ENCODE measurements at regions not wholly inside any gene's neighbourhood (a gene's known extent, or its start where the extent isn't known, plus 50 kb on each side); places are given as distances from the start of the nearest gene placed in this dataset.

DNA sequence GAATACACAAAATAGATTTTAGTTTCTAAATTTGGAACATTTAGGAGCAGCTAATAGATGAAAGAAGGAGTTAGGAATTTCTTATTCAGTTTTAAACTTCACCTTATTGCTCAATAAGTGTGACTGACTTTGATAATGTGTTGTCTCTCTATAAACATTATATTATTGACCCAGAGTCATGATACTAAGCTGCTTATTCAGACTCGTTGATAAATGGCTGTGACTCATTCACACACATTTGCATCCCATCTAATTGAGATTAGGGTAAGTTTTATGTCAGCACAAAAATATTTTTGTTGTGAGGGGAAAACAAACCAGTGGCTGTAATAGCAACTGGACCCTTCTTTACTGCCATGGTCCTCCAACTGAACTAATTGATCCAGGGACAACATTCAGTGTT lies 137.6 kb downstream of the GOLIM4 start:
- no peaks in the 10 kb centered on the region for H3K9me3 ChIP-seq (ENCODE audit: control insufficient read depth in 2 of 2, insufficient read depth in 1 of 2, low read length in 1 of 2)
- H3K4me3 ChIP-seq (ENCODE audit: low read length in 2 of 2) = no peak overlapping the region
- H3K4me1 ChIP-seq (ENCODE audit: control insufficient read depth in 2 of 2, insufficient read depth in 2 of 2, low read length in 2 of 2) = no peaks in the 10 kb centered on the region
- no peak for DNase-seq (ENCODE audit: low read depth in 6 of 9, low spot score in 9 of 9)
- WGBS = 92% methylated on average over 1 of the region's 1 CpG
- H3K27ac ChIP-seq (ENCODE audit: low read depth in 1 of 2, low read length in 1 of 2) = no peak overlapping the region
- no peaks in the 10 kb centered on the region for H3K27me3 ChIP-seq (ENCODE audit: control insufficient read depth in 2 of 2, insufficient read depth in 1 of 2, low read length in 1 of 2)
- no peaks in the 10 kb centered on the region for H3K36me3 ChIP-seq (ENCODE audit: control insufficient read depth in 2 of 2, insufficient read depth in 2 of 2, low read length in 1 of 2)

DNA sequence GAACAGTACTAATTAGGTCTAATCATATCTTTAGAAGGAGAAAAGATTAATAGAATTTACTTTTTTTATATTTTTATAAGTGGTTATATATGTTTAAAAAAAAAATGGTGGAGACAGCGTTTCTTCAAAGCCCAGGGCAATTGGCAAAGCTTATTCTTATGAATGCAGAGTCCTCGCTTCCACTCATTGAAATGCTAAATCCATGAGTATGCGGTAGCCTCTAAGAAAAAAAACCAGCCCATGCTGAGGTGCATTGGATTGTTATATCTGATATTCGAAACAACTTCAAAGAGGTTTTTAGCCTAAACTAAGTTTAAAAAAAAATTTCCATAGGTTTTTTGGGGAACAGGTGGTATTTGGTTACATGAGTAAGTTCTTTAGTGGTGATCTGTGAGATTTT lies 142.8 kb downstream of the GOLIM4 start:
- Histone ChIP-seq H3K36me3 (ENCODE audit: control insufficient read depth in 2 of 2, insufficient read depth in 2 of 2, low read length in 1 of 2) (no peaks in the 10 kb centered on the region), H3K4me1 (ENCODE audit: control insufficient read depth in 2 of 2, insufficient read depth in 2 of 2, low read length in 2 of 2) (no peaks in the 10 kb centered on the region), H3K4me3 (ENCODE audit: low read length in 2 of 2) (no peak overlapping the region), H3K9me3 (ENCODE audit: control insufficient read depth in 2 of 2, insufficient read depth in 1 of 2, low read length in 1 of 2) (no peaks in the 10 kb centered on the region), H3K27me3 (ENCODE audit: control insufficient read depth in 2 of 2, insufficient read depth in 1 of 2, low read length in 1 of 2) (no peaks in the 10 kb centered on the region), H3K27ac (ENCODE audit: low read depth in 1 of 2, low read length in 1 of 2) (no peak overlapping the region)
- DNase-seq (ENCODE audit: low read depth in 6 of 9, low spot score in 9 of 9) = no peak
- WGBS = 95% methylated on average over 4 of the region's 4 CpGs

GRCh38 chr3:167950212-167950611 lies 145.5 kb downstream of the GOLIM4 start:
- DNase-seq (ENCODE audit: low read depth in 6 of 9, low spot score in 9 of 9) = no peak
- H3K9me3 ChIP-seq (ENCODE audit: control insufficient read depth in 2 of 2, insufficient read depth in 1 of 2, low read length in 1 of 2) = no peaks in the 10 kb centered on the region
- no peaks in the 10 kb centered on the region for H3K4me1 ChIP-seq (ENCODE audit: control insufficient read depth in 2 of 2, insufficient read depth in 2 of 2, low read length in 2 of 2)
- H3K4me3 ChIP-seq (ENCODE audit: low read length in 2 of 2) = no peak overlapping the region
- 96% methylated on average over 5 of the region's 5 CpGs for WGBS
- H3K27ac ChIP-seq (ENCODE audit: low read depth in 1 of 2, low read length in 1 of 2) = no peak overlapping the region
- no peaks in the 10 kb centered on the region for H3K36me3 ChIP-seq (ENCODE audit: control insufficient read depth in 2 of 2, insufficient read depth in 2 of 2, low read length in 1 of 2)
- H3K27me3 ChIP-seq (ENCODE audit: control insufficient read depth in 2 of 2, insufficient read depth in 1 of 2, low read length in 1 of 2) = no peaks in the 10 kb centered on the region

DNA sequence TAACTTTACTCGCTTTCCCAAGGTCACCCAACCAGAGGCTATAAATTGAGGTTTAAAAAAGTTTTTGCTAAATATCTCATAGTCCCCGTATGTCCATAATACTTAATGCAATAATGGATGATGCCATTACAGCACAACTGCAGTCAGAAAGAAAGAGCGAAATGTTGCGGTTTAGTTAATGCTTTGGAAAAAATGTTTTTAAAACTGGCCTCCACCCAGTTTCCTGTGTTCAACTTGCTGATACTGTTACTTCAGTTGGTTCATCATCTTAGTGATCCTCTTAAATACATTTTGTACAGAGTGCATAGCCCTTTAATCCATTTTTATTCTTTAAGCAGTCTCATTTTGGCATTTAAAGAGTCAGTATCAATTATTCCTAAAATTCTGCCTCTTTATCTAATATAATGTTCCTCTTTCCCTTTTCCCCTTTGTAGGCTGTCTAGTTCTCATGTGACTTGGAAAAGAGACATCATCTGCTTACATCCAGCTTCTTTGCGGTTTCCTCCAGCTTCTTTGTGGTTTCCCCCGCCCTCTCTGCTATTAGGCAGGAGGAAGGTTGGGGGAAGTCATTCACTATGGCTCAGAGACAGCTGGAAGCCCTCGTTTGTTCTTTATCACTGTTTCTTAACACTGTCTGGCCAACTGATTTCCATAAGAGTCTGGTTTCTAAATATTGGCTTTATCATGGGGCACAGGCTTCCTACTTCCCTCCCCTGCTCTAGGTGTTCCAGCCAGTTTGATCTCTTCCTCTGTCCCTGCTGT lies 154.3 kb downstream of the GOLIM4 start:
- Histone ChIP-seq H3K4me3 (ENCODE audit: low read length in 2 of 2) (no peak overlapping the region), H3K27me3 (ENCODE audit: control insufficient read depth in 2 of 2, insufficient read depth in 1 of 2, low read length in 1 of 2) (no peaks in the 10 kb centered on the region), H3K4me1 (ENCODE audit: control insufficient read depth in 2 of 2, insufficient read depth in 2 of 2, low read length in 2 of 2) (no peaks in the 10 kb centered on the region), H3K36me3 (ENCODE audit: control insufficient read depth in 2 of 2, insufficient read depth in 2 of 2, low read length in 1 of 2) (no peaks in the 10 kb centered on the region), H3K9me3 (ENCODE audit: control insufficient read depth in 2 of 2, insufficient read depth in 1 of 2, low read length in 1 of 2) (no peaks in the 10 kb centered on the region), H3K27ac (ENCODE audit: low read depth in 1 of 2, low read length in 1 of 2) (no peak overlapping the region)
- WGBS = 16% methylated on average over 7 of the region's 7 CpGs
- DNase-seq (ENCODE audit: low read depth in 6 of 9, low spot score in 9 of 9) = peak in 2 of 9 donors; percentile 3 to 24

DNA sequence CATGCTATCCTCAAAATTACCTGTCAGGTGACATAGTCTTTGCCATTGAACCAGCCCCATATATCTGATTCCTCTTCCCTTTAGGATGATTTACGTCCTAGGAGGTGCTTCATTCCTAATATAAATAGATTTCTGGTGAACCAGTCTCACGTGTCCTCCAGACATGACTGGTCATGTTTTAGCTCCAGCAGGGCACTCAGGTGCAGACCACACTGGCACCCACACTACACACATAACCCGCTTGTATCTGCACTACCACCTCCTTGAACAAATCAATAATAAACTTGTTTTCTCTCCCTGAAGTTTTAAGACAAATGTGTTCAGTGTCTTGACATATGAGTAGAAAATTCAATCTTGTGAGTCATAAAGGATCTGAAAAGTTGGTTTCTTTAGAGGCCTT lies 155.5 kb downstream of the GOLIM4 start:
- no peaks in the 10 kb centered on the region for H3K9me3 ChIP-seq (ENCODE audit: control insufficient read depth in 2 of 2, insufficient read depth in 1 of 2, low read length in 1 of 2)
- no peaks in the 10 kb centered on the region for H3K36me3 ChIP-seq (ENCODE audit: control insufficient read depth in 2 of 2, insufficient read depth in 2 of 2, low read length in 1 of 2)
- DNase-seq (ENCODE audit: low read depth in 6 of 9, low spot score in 9 of 9) = no peak
- H3K27me3 ChIP-seq (ENCODE audit: control insufficient read depth in 2 of 2, insufficient read depth in 1 of 2, low read length in 1 of 2) = no peaks in the 10 kb centered on the region
- H3K4me1 ChIP-seq (ENCODE audit: control insufficient read depth in 2 of 2, insufficient read depth in 2 of 2, low read length in 2 of 2) = no peaks in the 10 kb centered on the region
- H3K27ac ChIP-seq (ENCODE audit: low read depth in 1 of 2, low read length in 1 of 2) = no peak overlapping the region
- no peak overlapping the region for H3K4me3 ChIP-seq (ENCODE audit: low read length in 2 of 2)
- 91% methylated on average over 3 of the region's 3 CpGs for whole genome bisulfite sequencing

DNA sequence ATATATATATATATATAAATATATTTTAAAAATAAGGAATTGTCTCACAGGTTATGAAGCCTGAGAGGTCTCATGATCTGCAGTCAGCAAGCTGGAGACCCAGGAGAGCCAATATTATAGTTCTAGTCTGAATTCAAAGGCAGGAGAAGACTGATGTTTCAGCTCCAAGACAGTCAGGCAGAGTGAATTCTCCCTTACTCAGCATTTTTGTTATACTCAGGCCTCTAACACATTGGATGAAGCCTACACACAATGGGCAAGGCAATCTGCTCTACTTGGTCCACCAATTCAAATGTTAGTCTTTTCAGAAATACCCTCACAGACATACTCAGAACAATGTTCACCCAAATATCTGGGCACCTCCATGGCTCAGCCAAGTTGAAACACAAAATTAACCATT lies 157.2 kb downstream of the GOLIM4 start:
- Histone ChIP-seq H3K36me3 (ENCODE audit: control insufficient read depth in 2 of 2, insufficient read depth in 2 of 2, low read length in 1 of 2) (no peaks in the 10 kb centered on the region), H3K4me1 (ENCODE audit: control insufficient read depth in 2 of 2, insufficient read depth in 2 of 2, low read length in 2 of 2) (no peaks in the 10 kb centered on the region), H3K27me3 (ENCODE audit: control insufficient read depth in 2 of 2, insufficient read depth in 1 of 2, low read length in 1 of 2) (no peaks in the 10 kb centered on the region)

DNA sequence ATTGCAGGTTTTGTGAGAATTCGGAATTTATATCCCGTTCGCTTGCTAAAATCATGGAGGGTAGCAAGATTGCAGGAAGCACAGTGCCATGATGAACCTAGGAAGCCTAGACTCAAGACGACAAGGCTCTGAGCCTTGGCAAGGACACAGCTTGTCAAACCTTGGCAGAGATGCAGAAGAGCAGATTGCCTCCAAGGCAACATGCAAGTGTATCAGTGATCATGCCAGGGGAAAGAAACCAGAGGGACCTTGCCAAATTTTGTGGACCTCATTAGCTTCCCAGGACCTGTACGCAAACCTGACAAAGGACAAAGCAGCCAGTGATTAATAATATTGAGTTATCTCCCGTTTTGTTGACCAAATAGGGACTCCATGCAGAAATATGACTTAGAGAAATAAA lies 159.7 kb downstream of the GOLIM4 start:
- H3K4me3 ChIP-seq (ENCODE audit: low read length in 2 of 2) = no peak overlapping the region
- no peak overlapping the region for H3K27ac ChIP-seq (ENCODE audit: low read depth in 1 of 2, low read length in 1 of 2)
- DNase-seq (ENCODE audit: low read depth in 6 of 9, low spot score in 9 of 9) = no peak
- no peaks in the 10 kb centered on the region for H3K36me3 ChIP-seq (ENCODE audit: control insufficient read depth in 2 of 2, insufficient read depth in 2 of 2, low read length in 1 of 2)
- H3K4me1 ChIP-seq (ENCODE audit: control insufficient read depth in 2 of 2, insufficient read depth in 2 of 2, low read length in 2 of 2) = no peaks in the 10 kb centered on the region
- H3K27me3 ChIP-seq (ENCODE audit: control insufficient read depth in 2 of 2, insufficient read depth in 1 of 2, low read length in 1 of 2) = no peaks in the 10 kb centered on the region
- no peaks in the 10 kb centered on the region for H3K9me3 ChIP-seq (ENCODE audit: control insufficient read depth in 2 of 2, insufficient read depth in 1 of 2, low read length in 1 of 2)
- WGBS = 94% methylated on average over 6 of the region's 6 CpGs

More for the DNA sequence above, 157.2 kb downstream of the GOLIM4 start:
- no peak for DNase-seq (ENCODE audit: low read depth in 6 of 9, low spot score in 9 of 9)
- Histone ChIP-seq H3K9me3 (ENCODE audit: control insufficient read depth in 2 of 2, insufficient read depth in 1 of 2, low read length in 1 of 2) (no peaks in the 10 kb centered on the region), H3K4me3 (ENCODE audit: low read length in 2 of 2) (no peak overlapping the region), H3K27ac (ENCODE audit: low read depth in 1 of 2, low read length in 1 of 2) (no peak overlapping the region)

DNA sequence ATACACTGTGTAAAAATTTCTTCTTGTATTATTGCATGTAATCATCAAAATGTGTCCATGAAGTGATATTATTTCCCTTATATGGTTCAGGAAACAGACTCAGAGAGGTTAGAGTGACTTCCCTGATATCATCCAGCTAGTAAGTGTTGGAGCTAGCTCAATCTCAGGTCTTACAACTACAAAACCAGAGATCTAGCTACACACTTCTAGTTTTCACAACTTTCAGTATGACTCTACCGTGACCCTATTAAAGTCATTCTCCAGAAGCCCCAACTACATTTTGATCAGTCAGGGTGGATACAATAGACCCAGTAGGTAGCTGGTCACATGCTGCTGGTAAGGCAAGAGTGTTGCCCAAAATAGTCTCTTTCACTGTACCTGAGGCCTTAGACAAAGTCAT lies 165.3 kb downstream of the GOLIM4 start:
- no peaks in the 10 kb centered on the region for H3K9me3 ChIP-seq (ENCODE audit: control insufficient read depth in 2 of 2, insufficient read depth in 1 of 2, low read length in 1 of 2)
- no peak overlapping the region for H3K27ac ChIP-seq (ENCODE audit: low read depth in 1 of 2, low read length in 1 of 2)
- H3K36me3 ChIP-seq (ENCODE audit: control insufficient read depth in 2 of 2, insufficient read depth in 2 of 2, low read length in 1 of 2) = no peaks in the 10 kb centered on the region
- no peak overlapping the region for H3K4me3 ChIP-seq (ENCODE audit: low read length in 2 of 2)
- no peak for DNase-seq (ENCODE audit: low read depth in 6 of 9, low spot score in 9 of 9)
- H3K4me1 ChIP-seq (ENCODE audit: control insufficient read depth in 2 of 2, insufficient read depth in 2 of 2, low read length in 2 of 2) = no peaks in the 10 kb centered on the region
- WGBS = 93% methylated on average over 1 of the region's 1 CpG
- no peaks in the 10 kb centered on the region for H3K27me3 ChIP-seq (ENCODE audit: control insufficient read depth in 2 of 2, insufficient read depth in 1 of 2, low read length in 1 of 2)

GRCh38 chr3:167929968-167930367 lies 165.8 kb downstream of the GOLIM4 start:
- Histone ChIP-seq H3K4me3 (ENCODE audit: low read length in 2 of 2) (no peak overlapping the region), H3K36me3 (ENCODE audit: control insufficient read depth in 2 of 2, insufficient read depth in 2 of 2, low read length in 1 of 2) (no peaks in the 10 kb centered on the region), H3K27ac (ENCODE audit: low read depth in 1 of 2, low read length in 1 of 2) (no peak overlapping the region), H3K4me1 (ENCODE audit: control insufficient read depth in 2 of 2, insufficient read depth in 2 of 2, low read length in 2 of 2) (no peaks in the 10 kb centered on the region), H3K9me3 (ENCODE audit: control insufficient read depth in 2 of 2, insufficient read depth in 1 of 2, low read length in 1 of 2) (no peaks in the 10 kb centered on the region), H3K27me3 (ENCODE audit: control insufficient read depth in 2 of 2, insufficient read depth in 1 of 2, low read length in 1 of 2) (no peaks in the 10 kb centered on the region)
- DNase-seq (ENCODE audit: low read depth in 6 of 9, low spot score in 9 of 9) = no peak
- WGBS = 96% methylated on average over 3 of the region's 3 CpGs
